SU-DHL-6 (cell line): ENCODE measurements at regions not wholly inside any gene's neighbourhood (a gene's known extent, or its start where the extent isn't known, plus 50 kb on each side); places are given as distances from the start of the nearest gene placed in this dataset.

Experiments
- CTCF ChIP-seq: fragments of 200-600 bp; sonication (generic); IDR thresholded peaks from one replicate; pipeline ENCODE4 v1.5.1; 2017; ENCODE audit warnings: antibody characterized with exemption, mild to moderate bottlenecking, low read length, moderate library complexity; ENCODE audit not compliant: insufficient read depth, poor library complexity, severe bottlenecking
- EZH2phosphoT487 ChIP-seq: fragments of 200-600 bp; sonication (generic), shearing (Covaris generic); conservative IDR thresholded peaks from 2 replicates; pipeline ENCODE4 v1.6.1; 2018; ENCODE audit warnings: mild to moderate bottlenecking, antibody characterized with exemption, low read length, moderate library complexity, mixed read lengths

GRCh38 chr14:104393898-104394381, 185.6 kb upstream of the C14orf180 start:
- no peak for TF ChIP-seq CTCF
- no peak for TF ChIP-seq EZH2phosphoT487
